ENCODE measurements at regions not wholly inside any gene's neighbourhood (a gene's known extent, or its start where the extent isn't known, plus 50 kb on each side); places are given as distances from the start of the nearest gene placed in this dataset.

DNA sequence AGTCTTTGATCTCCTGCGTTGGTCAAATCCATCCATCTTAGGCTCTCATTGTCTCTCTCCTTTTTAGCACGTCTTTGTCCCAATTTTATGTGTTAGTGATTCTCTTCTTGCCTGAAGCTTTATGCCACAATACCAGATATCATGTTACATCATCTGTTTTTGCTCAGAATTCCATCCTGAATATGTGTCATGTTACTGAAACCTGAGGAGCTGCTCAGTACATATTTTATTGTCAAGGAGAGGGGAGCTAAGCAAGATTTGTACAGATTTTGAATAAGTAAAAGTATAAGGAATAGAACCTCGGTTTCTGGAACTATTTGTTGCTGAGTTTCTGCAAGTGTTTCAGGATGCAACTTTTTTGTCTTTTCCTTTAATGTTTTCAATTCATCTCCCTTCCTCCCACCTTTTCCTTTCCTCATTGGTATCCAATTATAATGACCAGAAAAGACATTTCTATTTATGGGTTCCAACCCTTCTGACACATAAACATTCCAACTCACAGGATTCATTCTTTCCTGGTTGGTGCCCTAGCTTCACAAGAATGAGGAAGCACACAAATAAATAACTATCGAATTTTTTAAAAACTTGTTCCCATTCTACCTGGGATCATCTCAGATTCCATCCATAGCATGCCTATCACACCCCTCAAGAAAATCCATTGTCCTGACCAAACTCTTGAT is 291.8 kb downstream of the CRPPA start (continued):
- TF ChIP-seq CTCF (IDR thresholded peaks at IDR 0.05; ENCODE audit: low read depth, low read length, missing input control) = no peak

GRCh38 chr7:16123117-16123770 is 298.1 kb downstream of the CRPPA start:
- H3K36me3 ChIP-seq (ENCODE audit: control insufficient read depth in 4 of 4, insufficient read depth in 3 of 4, low read depth in 1 of 4, low read length in 3 of 4) = no peaks in the 10 kb centered on the region
- no peak overlapping the region for H3K27ac ChIP-seq (ENCODE audit: low read depth in 1 of 2, low read length in 2 of 2)
- DNase-seq (ENCODE audit: low spot score) = no peak
- WGBS = 94% methylated on average over 4 of the region's 4 CpGs
- H3K9ac ChIP-seq (ENCODE audit: low read depth in 1 of 2, low read length in 2 of 2) = no peak overlapping the region
- H3K4me1 ChIP-seq (ENCODE audit: control insufficient read depth in 4 of 4, insufficient read depth in 4 of 4, low read length in 3 of 4) = no peaks in the 10 kb centered on the region
- TF ChIP-seq, protein P1, sequence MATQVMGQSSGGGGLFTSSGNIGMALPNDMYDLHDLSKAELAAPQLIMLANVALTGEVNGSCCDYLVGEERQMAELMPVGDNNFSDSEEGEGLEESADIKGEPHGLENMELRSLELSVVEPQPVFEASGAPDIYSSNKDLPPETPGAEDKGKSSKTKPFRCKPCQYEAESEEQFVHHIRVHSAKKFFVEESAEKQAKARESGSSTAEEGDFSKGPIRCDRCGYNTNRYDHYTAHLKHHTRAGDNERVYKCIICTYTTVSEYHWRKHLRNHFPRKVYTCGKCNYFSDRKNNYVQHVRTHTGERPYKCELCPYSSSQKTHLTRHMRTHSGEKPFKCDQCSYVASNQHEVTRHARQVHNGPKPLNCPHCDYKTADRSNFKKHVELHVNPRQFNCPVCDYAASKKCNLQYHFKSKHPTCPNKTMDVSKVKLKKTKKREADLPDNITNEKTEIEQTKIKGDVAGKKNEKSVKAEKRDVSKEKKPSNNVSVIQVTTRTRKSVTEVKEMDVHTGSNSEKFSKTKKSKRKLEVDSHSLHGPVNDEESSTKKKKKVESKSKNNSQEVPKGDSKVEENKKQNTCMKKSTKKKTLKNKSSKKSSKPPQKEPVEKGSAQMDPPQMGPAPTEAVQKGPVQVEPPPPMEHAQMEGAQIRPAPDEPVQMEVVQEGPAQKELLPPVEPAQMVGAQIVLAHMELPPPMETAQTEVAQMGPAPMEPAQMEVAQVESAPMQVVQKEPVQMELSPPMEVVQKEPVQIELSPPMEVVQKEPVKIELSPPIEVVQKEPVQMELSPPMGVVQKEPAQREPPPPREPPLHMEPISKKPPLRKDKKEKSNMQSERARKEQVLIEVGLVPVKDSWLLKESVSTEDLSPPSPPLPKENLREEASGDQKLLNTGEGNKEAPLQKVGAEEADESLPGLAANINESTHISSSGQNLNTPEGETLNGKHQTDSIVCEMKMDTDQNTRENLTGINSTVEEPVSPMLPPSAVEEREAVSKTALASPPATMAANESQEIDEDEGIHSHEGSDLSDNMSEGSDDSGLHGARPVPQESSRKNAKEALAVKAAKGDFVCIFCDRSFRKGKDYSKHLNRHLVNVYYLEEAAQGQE (IDR thresholded peaks at IDR 0.05) = no peak
- TF ChIP-seq HNF4A (conservative IDR thresholded peaks at IDR 0.05) (no peak), RAD21 (IDR thresholded peaks at IDR 0.05) (no peak), FOXA1 (IDR thresholded peaks at IDR 0.05) (no peak), EGR1 (IDR thresholded peaks at IDR 0.05; ENCODE audit: low read depth in 2 of 2) (no peak), TAF1 (conservative IDR thresholded peaks at IDR 0.05) (no peak), JUND (IDR thresholded peaks at IDR 0.05) (no peak), NR2F2 (IDR thresholded peaks at IDR 0.05) (no peak), ATF3 (IDR thresholded peaks at IDR 0.05) (no peak), RXRA (IDR thresholded peaks at IDR 0.05) (no peak), FOXA2 (IDR thresholded peaks at IDR 0.05) (no peak), MAX (IDR thresholded peaks at IDR 0.05) (no peak), YY1 (IDR thresholded peaks at IDR 0.05) (no peak)
- TF ChIP-seq, protein P2, sequence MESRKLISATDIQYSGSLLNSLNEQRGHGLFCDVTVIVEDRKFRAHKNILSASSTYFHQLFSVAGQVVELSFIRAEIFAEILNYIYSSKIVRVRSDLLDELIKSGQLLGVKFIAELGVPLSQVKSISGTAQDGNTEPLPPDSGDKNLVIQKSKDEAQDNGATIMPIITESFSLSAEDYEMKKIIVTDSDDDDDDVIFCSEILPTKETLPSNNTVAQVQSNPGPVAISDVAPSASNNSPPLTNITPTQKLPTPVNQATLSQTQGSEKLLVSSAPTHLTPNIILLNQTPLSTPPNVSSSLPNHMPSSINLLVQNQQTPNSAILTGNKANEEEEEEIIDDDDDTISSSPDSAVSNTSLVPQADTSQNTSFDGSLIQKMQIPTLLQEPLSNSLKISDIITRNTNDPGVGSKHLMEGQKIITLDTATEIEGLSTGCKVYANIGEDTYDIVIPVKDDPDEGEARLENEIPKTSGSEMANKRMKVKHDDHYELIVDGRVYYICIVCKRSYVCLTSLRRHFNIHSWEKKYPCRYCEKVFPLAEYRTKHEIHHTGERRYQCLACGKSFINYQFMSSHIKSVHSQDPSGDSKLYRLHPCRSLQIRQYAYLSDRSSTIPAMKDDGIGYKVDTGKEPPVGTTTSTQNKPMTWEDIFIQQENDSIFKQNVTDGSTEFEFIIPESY (IDR thresholded peaks at IDR 0.05) = no peak
- H3K9me3 ChIP-seq (ENCODE audit: control insufficient read depth in 4 of 4, low read length in 3 of 4) = peaks cover 0 to 3% (median under 1%) of the 10 kb centered on the region in 4 donors
- no peak overlapping the region for H3K4me3 ChIP-seq (ENCODE audit: low read depth in 1 of 3, low read length in 3 of 3)
- no peaks in the 10 kb centered on the region for H3K27me3 ChIP-seq (ENCODE audit: control insufficient read depth in 4 of 4, insufficient read depth in 4 of 4, low read length in 3 of 4)

All from liver (tissue), 8 donors.